Fibroblast of the aortic adventitia (primary cell): ENCODE measurements at regions not wholly inside any gene's neighbourhood (a gene's known extent, or its start where the extent isn't known, plus 50 kb on each side); places are given as distances from the start of the nearest gene placed in this dataset.
"Not testable (repeated sequence)": the region's sequence is repeated elsewhere in the genome, so short reads cannot be mapped to it uniquely, and the experiment has no call there.

ENCODE experiments used
- DNase-seq: peaks from one replicate; pipeline ENCODE4 v3.0.0-alpha.2; 2010; ENCODE audit warnings: low read depth
- H3K4me3 ChIP-seq: 2 replicates; pipeline ENCODE4 v1.5.1; 2011; ENCODE audit warnings: low read depth, mild to moderate bottlenecking, control low read depth, low read length, moderate library complexity
- CTCF ChIP-seq: IDR thresholded peaks from 2 replicates; pipeline ENCODE4 v1.5.1; 2011; ENCODE audit warnings: mild to moderate bottlenecking, low read length, control low read depth, inconsistent platforms; ENCODE audit not compliant: insufficient read depth

- H3K4me3 ChIP-seq = no peak overlapping the region
- DNase-seq = no peak
- TF ChIP-seq CTCF = no peak
Observed at GRCh38 chr5:25974451-25974850, 1063.9 kb downstream of the CDH9 start.

GRCh38 chr5:25970906-25971489 lies 1067.4 kb downstream of the CDH9 start:
- H3K4me3 ChIP-seq = no peak overlapping the region
- no peak for TF ChIP-seq CTCF
- no peak for DNase-seq

- not testable (repeated sequence) for H3K4me3 ChIP-seq, DNase-seq
Observed at GRCh38 chr5:25969042-25969441, 1069.3 kb downstream of the CDH9 start.

GRCh38 chr5:25964009-25964372 lies 1074.4 kb downstream of the CDH9 start:
- no peak for DNase-seq
- no peak for TF ChIP-seq CTCF
- no peak overlapping the region for H3K4me3 ChIP-seq

GRCh38 chr5:25963251-25964008 lies 1075.0 kb downstream of the CDH9 start:
- no peak for TF ChIP-seq CTCF
- DNase-seq = no peak
- H3K4me3 ChIP-seq = no peak overlapping the region

- no peak overlapping the region for H3K4me3 ChIP-seq
- no peak for DNase-seq
- TF ChIP-seq CTCF = no peak
Observed at GRCh38 chr5:25955337-25955736, 1083.0 kb downstream of the CDH9 start.

GRCh38 chr5:25950681-25951080 lies 1087.7 kb downstream of the CDH9 start:
- no peak for DNase-seq
- TF ChIP-seq CTCF = no peak
- H3K4me3 ChIP-seq = no peak overlapping the region
